ENCODE measurements at regions not wholly inside any gene's neighbourhood (a gene's known extent, or its start where the extent isn't known, plus 50 kb on each side); places are given as distances from the start of the nearest gene placed in this dataset.

DNA sequence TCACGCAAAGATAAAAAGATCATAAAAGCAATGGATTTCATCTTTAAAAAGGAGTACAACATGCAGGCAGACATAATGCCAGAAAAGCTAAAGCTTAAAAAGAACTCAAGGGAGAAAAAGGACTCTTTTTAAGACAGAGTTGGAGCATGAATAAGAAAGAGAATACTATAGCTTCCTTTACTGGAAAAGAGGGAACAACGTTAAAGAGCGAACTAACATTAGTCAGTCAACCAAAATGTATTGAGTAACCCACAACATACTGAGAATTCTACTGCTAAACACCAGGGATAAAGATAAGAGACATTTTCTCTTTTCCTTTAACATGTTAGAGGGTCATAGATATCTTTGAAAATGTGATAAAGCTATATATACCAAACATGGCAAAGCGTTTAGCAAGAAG lies 182.0 kb downstream of the DUSP10 start:
- TF ChIP-seq CTCF (conservative IDR thresholded peaks at IDR 0.05; ENCODE audit: low read depth, low read length) (no peak), EZH2 (IDR thresholded peaks at IDR 0.05; ENCODE audit: low read length, unreplicated experiment) (no peak)

Measured in PC-3 (cell line).